Mesenteric fat pad (tissue), 1 donor: ENCODE measurements at regions not wholly inside any gene's neighbourhood (a gene's known extent, or its start where the extent isn't known, plus 50 kb on each side); places are given as distances from the start of the nearest gene placed in this dataset.

Experiments used
- DNase-seq: peaks from one replicate; pipeline ENCODE4 v3.0.0-alpha.2; 2020; ENCODE audit warnings: low spot score
- donor health status: DM: yes; HTN: yes; CAD: no.

- DNase-seq = no peak
Observed at GRCh38 chr16:80046848-80047247, 446.3 kb upstream of the MAF start.

GRCh38 chr16:80046261-80046660, 445.7 kb upstream of the MAF start:
- no peak for DNase-seq

- DNase-seq = no peak
Observed at GRCh38 chr16:80045861-80046260, 445.3 kb upstream of the MAF start.

- no peak for DNase-seq
Observed at GRCh38 chr16:80041410-80041809, 440.9 kb upstream of the MAF start.

GRCh38 chr16:80040814-80041213, 440.3 kb upstream of the MAF start:
- DNase-seq = no peak

GRCh38 chr16:80040413-80040812, 439.9 kb upstream of the MAF start:
- DNase-seq = no peak

- DNase-seq = no peak
Observed at GRCh38 chr16:80039777-80040176, 439.2 kb upstream of the MAF start.

GRCh38 chr16:80038566-80038965, 438.0 kb upstream of the MAF start:
- no peak for DNase-seq

GRCh38 chr16:80034948-80035663, 434.6 kb upstream of the MAF start:
- DNase-seq = no peak

- no peak for DNase-seq
Observed at GRCh38 chr16:80034469-80034826, 433.9 kb upstream of the MAF start.

- no peak for DNase-seq
Observed at GRCh38 chr16:80033783-80034468, 433.4 kb upstream of the MAF start.

GRCh38 chr16:80029761-80030481, 429.4 kb upstream of the MAF start:
- no peak for DNase-seq

- no peak for DNase-seq
Observed at GRCh38 chr16:80029381-80029630, 428.8 kb upstream of the MAF start.

GRCh38 chr16:80028581-80029380, 428.2 kb upstream of the MAF start:
- DNase-seq = no peak

- DNase-seq = no peak
Observed at GRCh38 chr16:80027007-80027965, 426.7 kb upstream of the MAF start.

GRCh38 chr16:80025236-80025635, 424.7 kb upstream of the MAF start:
- no peak for DNase-seq

GRCh38 chr16:80024443-80024842, 423.9 kb upstream of the MAF start:
- no peak for DNase-seq

- DNase-seq = no peak
Observed at GRCh38 chr16:80023865-80024264, 423.3 kb upstream of the MAF start.

GRCh38 chr16:80019395-80019794, 418.9 kb upstream of the MAF start:
- no peak for DNase-seq

GRCh38 chr16:80018466-80018865, 417.9 kb upstream of the MAF start:
- no peak for DNase-seq
